RWPE2 (cell line): ENCODE measurements at regions not wholly inside any gene's neighbourhood (a gene's known extent, or its start where the extent isn't known, plus 50 kb on each side); places are given as distances from the start of the nearest gene placed in this dataset.

Experiments used
- ATAC-seq: fragments of 200-7000 bp; cut with Tn5 transposase; 3 replicates; pipeline ENCODE4 v1.9.1; 2021; ENCODE audit warnings: low read depth
- DNase-seq: peaks from one replicate; pipeline ENCODE4 v3.0.0-alpha.2; 2020; ENCODE audit warnings: low spot score
- H3K27ac ChIP-seq: fragments of 450-650 bp; 2 replicates; pipeline ENCODE4 v1.5.1; 2017; ENCODE audit warnings: mild to moderate bottlenecking; ENCODE audit not compliant: poor library complexity, severe bottlenecking
- H3K27me3 ChIP-seq: fragments of 250-450 bp; sonication (Bioruptor Pico); 2 replicates; pipeline ENCODE4 v1.5.1; 2021; ENCODE audit warnings: mild to moderate bottlenecking, moderate library complexity; ENCODE audit not compliant: insufficient read depth, poor library complexity, severe bottlenecking
- H3K36me3 ChIP-seq: fragments of 250-450 bp; sonication (Bioruptor Pico); 2 replicates; pipeline ENCODE4 v1.5.1; 2020; ENCODE audit warnings: low read depth, mild to moderate bottlenecking, moderate library complexity
- H3K4me1 ChIP-seq: fragments of 250-450 bp; sonication (Bioruptor Pico); 2 replicates; pipeline ENCODE4 v1.5.1; 2021; ENCODE audit warnings: mild to moderate bottlenecking, moderate library complexity; ENCODE audit not compliant: insufficient read depth, poor library complexity, severe bottlenecking
- H3K4me3 ChIP-seq: fragments of 250-450 bp; sonication (Bioruptor Pico); 2 replicates; pipeline ENCODE4 v1.5.1; 2021; ENCODE audit warnings: mild to moderate bottlenecking, moderate library complexity; ENCODE audit not compliant: severe bottlenecking
- H3K9me3 ChIP-seq: fragments of 250-450 bp; sonication (Bioruptor Pico); 2 replicates; pipeline ENCODE4 v1.5.1; 2021; ENCODE audit warnings: mild to moderate bottlenecking, moderate library complexity; ENCODE audit not compliant: severe bottlenecking
- TF ChIP-seq, protein P1 (sequence below): fragments of 450-650 bp; IDR thresholded peaks from one replicate; pipeline ENCODE4 v1.5.1; 2017; ENCODE audit warnings: mild to moderate bottlenecking, moderate library complexity; ENCODE audit not compliant: poor library complexity, severe bottlenecking

DNA sequence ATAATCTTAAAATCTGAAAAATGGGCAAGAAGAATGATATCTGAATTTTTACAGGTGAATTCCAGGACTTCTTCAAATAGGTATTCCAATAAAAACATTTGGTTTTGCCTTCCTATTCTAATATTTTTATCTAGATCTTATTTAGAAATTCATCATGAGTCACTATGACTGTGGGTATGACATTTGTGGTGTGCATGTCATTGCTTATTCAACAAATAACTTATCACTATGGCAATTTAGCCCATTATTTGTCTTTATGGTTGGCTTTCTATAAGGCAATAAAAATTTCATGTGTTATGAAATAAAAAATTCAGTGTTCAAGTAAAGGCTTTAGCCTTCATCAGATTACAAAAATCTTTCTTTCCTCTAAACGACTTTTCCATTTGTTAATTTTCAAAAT lies 1139.6 kb upstream of the NUDT12 start:
- ATAC-seq (no peak), DNase-seq (no peak)
- no peaks in the 10 kb centered on the region for H3K4me1 ChIP-seq
- TF ChIP-seq, protein P1, sequence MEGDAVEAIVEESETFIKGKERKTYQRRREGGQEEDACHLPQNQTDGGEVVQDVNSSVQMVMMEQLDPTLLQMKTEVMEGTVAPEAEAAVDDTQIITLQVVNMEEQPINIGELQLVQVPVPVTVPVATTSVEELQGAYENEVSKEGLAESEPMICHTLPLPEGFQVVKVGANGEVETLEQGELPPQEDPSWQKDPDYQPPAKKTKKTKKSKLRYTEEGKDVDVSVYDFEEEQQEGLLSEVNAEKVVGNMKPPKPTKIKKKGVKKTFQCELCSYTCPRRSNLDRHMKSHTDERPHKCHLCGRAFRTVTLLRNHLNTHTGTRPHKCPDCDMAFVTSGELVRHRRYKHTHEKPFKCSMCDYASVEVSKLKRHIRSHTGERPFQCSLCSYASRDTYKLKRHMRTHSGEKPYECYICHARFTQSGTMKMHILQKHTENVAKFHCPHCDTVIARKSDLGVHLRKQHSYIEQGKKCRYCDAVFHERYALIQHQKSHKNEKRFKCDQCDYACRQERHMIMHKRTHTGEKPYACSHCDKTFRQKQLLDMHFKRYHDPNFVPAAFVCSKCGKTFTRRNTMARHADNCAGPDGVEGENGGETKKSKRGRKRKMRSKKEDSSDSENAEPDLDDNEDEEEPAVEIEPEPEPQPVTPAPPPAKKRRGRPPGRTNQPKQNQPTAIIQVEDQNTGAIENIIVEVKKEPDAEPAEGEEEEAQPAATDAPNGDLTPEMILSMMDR: no peak
- H3K27me3 ChIP-seq: peaks cover 3% of the 10 kb centered on the region
- H3K27ac ChIP-seq: no peak overlapping the region
- H3K4me3 ChIP-seq: no peak overlapping the region
- H3K9me3 ChIP-seq: no peaks in the 10 kb centered on the region
- no peaks in the 10 kb centered on the region for H3K36me3 ChIP-seq

DNA sequence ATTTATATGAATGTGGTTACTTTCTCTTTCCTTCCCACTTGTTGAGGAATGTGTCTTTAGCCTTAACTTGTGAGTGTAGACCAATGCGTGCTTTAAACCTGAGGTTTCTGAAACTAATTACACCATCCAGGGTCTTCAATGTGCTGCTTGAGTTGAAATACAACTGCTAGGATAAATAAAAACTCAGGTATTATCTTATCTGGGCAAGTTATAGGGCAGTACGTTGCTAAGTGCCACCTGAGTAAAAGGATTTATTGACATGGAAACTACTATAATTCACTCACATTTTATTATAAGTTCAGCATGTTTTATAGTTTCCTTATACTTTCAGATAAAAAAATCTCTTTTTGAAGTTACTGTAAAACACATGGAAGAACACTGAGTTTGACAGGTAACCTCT lies 1136.8 kb upstream of the NUDT12 start:
- H3K36me3 ChIP-seq: no peaks in the 10 kb centered on the region
- H3K4me3 ChIP-seq: no peak overlapping the region
- no peaks in the 10 kb centered on the region for H3K27me3 ChIP-seq
- no peaks in the 10 kb centered on the region for H3K4me1 ChIP-seq
- TF ChIP-seq, protein P1: no peak
- no peak overlapping the region for H3K27ac ChIP-seq
- ATAC-seq: no peak
- H3K9me3 ChIP-seq: no peaks in the 10 kb centered on the region
- no peak for DNase-seq

DNA sequence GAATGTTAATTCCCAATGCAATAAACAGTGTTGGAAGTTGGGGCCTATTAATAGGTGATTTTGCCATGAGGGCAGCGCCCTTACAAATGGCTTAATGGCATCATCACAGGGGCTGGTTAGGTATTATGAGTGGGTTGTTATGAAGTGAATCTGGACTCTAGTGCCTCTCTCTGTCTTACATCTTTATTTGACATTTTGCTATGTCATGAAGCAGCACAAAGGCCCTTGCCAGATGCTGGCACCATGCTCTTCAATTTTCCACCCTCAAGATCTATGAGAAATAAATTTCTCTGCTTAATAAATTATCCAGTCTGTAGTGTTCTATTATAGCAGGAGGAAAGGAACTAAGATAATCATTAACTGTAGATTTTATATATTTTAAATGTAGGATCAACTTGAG lies 1098.7 kb upstream of the NUDT12 start:
- H3K27me3 ChIP-seq: peaks cover 7% of the 10 kb centered on the region
- H3K27ac ChIP-seq: no peak overlapping the region

DNA sequence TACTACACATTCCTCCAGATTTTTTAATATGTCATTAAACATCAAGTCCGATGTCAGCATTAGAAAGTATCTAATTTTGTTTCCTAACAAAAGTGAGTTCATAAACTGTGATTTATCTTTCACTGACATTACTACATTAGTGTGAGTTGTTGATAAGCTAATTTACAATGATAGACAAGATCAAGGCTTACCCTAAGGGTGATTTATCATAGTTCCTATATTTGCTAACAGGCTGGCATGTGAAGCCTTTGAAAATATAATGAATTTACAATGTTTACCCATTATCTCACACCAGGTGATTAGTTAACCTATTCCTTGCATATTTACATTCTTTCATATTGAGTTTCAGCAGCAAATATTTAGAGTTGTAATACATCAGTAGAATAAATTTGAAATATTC lies 1096.9 kb upstream of the NUDT12 start:
- no peak for DNase-seq
- peaks cover 5% of the 10 kb centered on the region for H3K27me3 ChIP-seq
- TF ChIP-seq, protein P1: no peak
- ATAC-seq: no peak
- H3K36me3 ChIP-seq: no peaks in the 10 kb centered on the region
- H3K4me3 ChIP-seq: no peak overlapping the region
- no peaks in the 10 kb centered on the region for H3K4me1 ChIP-seq
- H3K9me3 ChIP-seq: no peaks in the 10 kb centered on the region
- no peak overlapping the region for H3K27ac ChIP-seq

More for the DNA sequence above, 1098.7 kb upstream of the NUDT12 start:
- ATAC-seq: no peak
- no peaks in the 10 kb centered on the region for H3K4me1 ChIP-seq
- no peaks in the 10 kb centered on the region for H3K36me3 ChIP-seq
- TF ChIP-seq, protein P1: no peak
- no peaks in the 10 kb centered on the region for H3K9me3 ChIP-seq
- DNase-seq: no peak
- no peak overlapping the region for H3K4me3 ChIP-seq

DNA sequence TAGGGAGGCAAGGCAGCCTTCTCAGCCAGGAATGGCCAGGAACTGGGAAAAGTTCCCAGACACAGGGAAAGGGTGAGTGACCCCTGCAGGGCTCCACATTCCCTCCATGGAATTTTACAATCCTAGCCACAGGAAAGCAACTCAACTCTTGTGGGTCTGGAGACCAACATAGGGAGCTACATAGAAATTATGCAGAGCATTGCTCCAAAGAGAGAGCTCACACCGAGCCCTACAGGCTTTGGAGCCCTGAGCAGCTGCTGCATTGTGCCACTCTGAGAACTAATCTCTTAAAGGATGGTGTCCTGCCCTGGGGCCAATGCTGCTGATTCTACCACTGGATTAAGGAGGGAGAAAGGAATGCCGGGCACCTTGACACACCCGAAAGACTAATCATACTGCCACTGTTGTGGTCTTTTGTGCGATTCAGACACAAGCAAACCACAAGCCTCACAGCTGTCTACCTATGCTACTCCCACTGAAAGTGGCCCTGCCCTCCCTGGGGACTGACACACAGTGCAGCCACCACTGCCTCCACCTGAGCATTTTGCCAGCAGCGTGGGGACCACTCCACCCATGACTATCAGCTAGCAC lies 1089.8 kb upstream of the NUDT12 start:
- no peak for DNase-seq
- no peaks in the 10 kb centered on the region for H3K9me3 ChIP-seq
- peak; percentile 41; the same call in 1 of the 3 replicates for ATAC-seq
- no peaks in the 10 kb centered on the region for H3K27me3 ChIP-seq
- H3K4me3 ChIP-seq: no peak overlapping the region
- H3K27ac ChIP-seq: no peak overlapping the region
- H3K36me3 ChIP-seq: no peaks in the 10 kb centered on the region
- H3K4me1 ChIP-seq: no peaks in the 10 kb centered on the region
- TF ChIP-seq, protein P1: no peak
